Fibroblast of lung (primary cell): ENCODE measurements at regions not wholly inside any gene's neighbourhood (a gene's known extent, or its start where the extent isn't known, plus 50 kb on each side); places are given as distances from the start of the nearest gene placed in this dataset.
"Not testable (repeated sequence)": the region's sequence is repeated elsewhere in the genome, so short reads cannot be mapped to it uniquely, and the experiment has no call there.

Source experiments
- DNase-seq, 2 donors: peaks; one replicate each; pipeline versions ENCODE4 v3.0.0 to v3.0.0-alpha.2; 2010; ENCODE audit warnings: low read depth in 2 of 2
- H2AFZ ChIP-seq: 2 replicates; pipeline ENCODE4 v1.5.1; 2012; ENCODE audit warnings: low read length, control low read depth, inconsistent platforms
- H3K27ac ChIP-seq: 2 replicates; pipeline ENCODE4 v1.5.1; 2011; ENCODE audit warnings: low read length, control low read depth; ENCODE audit not compliant: insufficient read depth
- H3K27me3 ChIP-seq: 2 replicates; pipeline ENCODE4 v1.5.1; 2011; ENCODE audit warnings: mild to moderate bottlenecking, low read length; ENCODE audit not compliant: control insufficient read depth, insufficient read depth
- H3K36me3 ChIP-seq: 2 replicates; pipeline ENCODE4 v1.5.1; 2011; ENCODE audit warnings: low read length; ENCODE audit not compliant: control insufficient read depth, insufficient read depth
- H3K4me1 ChIP-seq: 2 replicates; pipeline ENCODE4 v1.5.1; 2011; ENCODE audit warnings: low read length; ENCODE audit not compliant: control insufficient read depth, insufficient read depth; ENCODE audit errors: extremely low read depth
- H3K4me2 ChIP-seq: 2 replicates; pipeline ENCODE4 v1.5.1; 2011; ENCODE audit warnings: low read length, control low read depth; ENCODE audit not compliant: insufficient read depth; ENCODE audit errors: extremely low read depth
- H3K4me3 ChIP-seq, 4 experiments: fragments of 200-600 bp in 1 of 4; sonication (generic) in 1 of 4; replicated peaks in 1 of 4; 2 replicates each; pipeline ENCODE4 v1.5.1; 2011 to 2016; ENCODE audit warnings: low read length in 4 of 4, low read depth in 3 of 4, mild to moderate bottlenecking in 3 of 4, control low read depth in 2 of 4, inconsistent platforms in 1 of 4, mixed read lengths in 1 of 4; ENCODE audit not compliant: insufficient read depth in 1 of 4; ENCODE audit errors: control extremely low read depth in 1 of 4
- H3K79me2 ChIP-seq: 2 replicates; pipeline ENCODE4 v1.5.1; 2012; ENCODE audit warnings: mild to moderate bottlenecking, low read length, inconsistent platforms; ENCODE audit not compliant: control insufficient read depth, insufficient read depth
- H3K9ac ChIP-seq: 2 replicates; pipeline ENCODE4 v1.5.1; 2011; ENCODE audit warnings: mild to moderate bottlenecking, low read length, control low read depth; ENCODE audit not compliant: insufficient read depth
- H3K9me3 ChIP-seq: 2 replicates; pipeline ENCODE4 v1.5.1; 2012; ENCODE audit warnings: low read depth, low read length; ENCODE audit not compliant: control insufficient read depth, insufficient read depth
- H4K20me1 ChIP-seq: 2 replicates; pipeline ENCODE4 v1.5.1; 2011; ENCODE audit warnings: low read length; ENCODE audit not compliant: control insufficient read depth, insufficient read depth; ENCODE audit errors: extremely low read depth
- EZH2 ChIP-seq: IDR thresholded peaks from 2 replicates; pipeline ENCODE4 v1.5.1; 2012; ENCODE audit warnings: low read length, control low read depth, mild to moderate bottlenecking; ENCODE audit errors: missing control alignments
- TF ChIP-seq, protein P1 (sequence below), 2 donors: IDR thresholded peaks in 1 of 2; conservative IDR thresholded peaks in 1 of 2; 1 replicate in 1 of 2; 2 replicates in 1 of 2; pipeline ENCODE4 v1.5.1; 2011 to 2012; ENCODE audit warnings: low read length in 2 of 2, control low read depth in 1 of 2, inconsistent platforms in 1 of 2, low read depth in 1 of 2, mild to moderate bottlenecking in 1 of 2

DNA sequence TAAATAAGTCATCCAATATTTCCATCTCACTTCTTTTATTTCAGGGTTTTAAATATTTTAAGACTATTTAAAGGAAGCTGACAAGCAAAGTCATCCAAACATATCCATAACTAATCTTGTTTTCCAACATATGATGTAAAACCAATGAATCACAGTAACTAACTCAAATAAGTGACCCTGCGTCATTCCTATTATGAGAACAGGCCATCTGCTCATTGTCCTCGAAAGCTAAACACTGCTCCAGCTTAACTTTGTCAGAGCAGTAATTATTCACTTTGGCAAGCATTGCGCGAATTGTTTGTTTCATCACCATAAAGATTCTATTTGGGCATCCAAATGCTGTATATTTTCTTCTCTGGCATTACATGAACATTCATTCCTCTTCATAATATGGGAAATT lies 99.1 kb downstream of the CAPZA3 start:
- H3K9me3 ChIP-seq = no peaks in the 10 kb centered on the region

GRCh38 chr12:18837505-18837904 lies 99.6 kb downstream of the CAPZA3 start:
- DNase-seq = peak in 1 of 2 donors; percentile 6
- no peak overlapping the region for H3K4me2 ChIP-seq
- no peak overlapping the region for H3K27ac ChIP-seq
- H3K36me3 ChIP-seq = no peaks in the 10 kb centered on the region
- H3K9me3 ChIP-seq = no peaks in the 10 kb centered on the region
- no peak overlapping the region for H3K4me3 ChIP-seq
- H3K9ac ChIP-seq = no peak overlapping the region
- TF ChIP-seq, protein P1, sequence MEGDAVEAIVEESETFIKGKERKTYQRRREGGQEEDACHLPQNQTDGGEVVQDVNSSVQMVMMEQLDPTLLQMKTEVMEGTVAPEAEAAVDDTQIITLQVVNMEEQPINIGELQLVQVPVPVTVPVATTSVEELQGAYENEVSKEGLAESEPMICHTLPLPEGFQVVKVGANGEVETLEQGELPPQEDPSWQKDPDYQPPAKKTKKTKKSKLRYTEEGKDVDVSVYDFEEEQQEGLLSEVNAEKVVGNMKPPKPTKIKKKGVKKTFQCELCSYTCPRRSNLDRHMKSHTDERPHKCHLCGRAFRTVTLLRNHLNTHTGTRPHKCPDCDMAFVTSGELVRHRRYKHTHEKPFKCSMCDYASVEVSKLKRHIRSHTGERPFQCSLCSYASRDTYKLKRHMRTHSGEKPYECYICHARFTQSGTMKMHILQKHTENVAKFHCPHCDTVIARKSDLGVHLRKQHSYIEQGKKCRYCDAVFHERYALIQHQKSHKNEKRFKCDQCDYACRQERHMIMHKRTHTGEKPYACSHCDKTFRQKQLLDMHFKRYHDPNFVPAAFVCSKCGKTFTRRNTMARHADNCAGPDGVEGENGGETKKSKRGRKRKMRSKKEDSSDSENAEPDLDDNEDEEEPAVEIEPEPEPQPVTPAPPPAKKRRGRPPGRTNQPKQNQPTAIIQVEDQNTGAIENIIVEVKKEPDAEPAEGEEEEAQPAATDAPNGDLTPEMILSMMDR (conservative IDR thresholded peaks at IDR 0.05 in 1 of 2, IDR thresholded peaks at IDR 0.05 in 1 of 2; ENCODE audit: low read depth in 1 of 2, low read length in 2 of 2) = no peak
- no peak for TF ChIP-seq EZH2
- no peaks in the 10 kb centered on the region for H3K27me3 ChIP-seq
- H3K79me2 ChIP-seq = no peaks in the 10 kb centered on the region
- H2AFZ ChIP-seq = no peak overlapping the region
- no peaks in the 10 kb centered on the region for H4K20me1 ChIP-seq
- H3K4me1 ChIP-seq = no peaks in the 10 kb centered on the region

More for the DNA sequence above, 99.1 kb downstream of the CAPZA3 start:
- Histone ChIP-seq H3K9ac (no peak overlapping the region), H2AFZ (no peak overlapping the region), H3K27me3 (no peaks in the 10 kb centered on the region), H3K4me2 (no peak overlapping the region), H3K36me3 (no peaks in the 10 kb centered on the region), H3K4me3 (no peak overlapping the region), H3K79me2 (no peaks in the 10 kb centered on the region), H3K27ac (no peak overlapping the region), H3K4me1 (no peaks in the 10 kb centered on the region), H4K20me1 (no peaks in the 10 kb centered on the region)
- DNase-seq = peak; percentile 20 to 87
- TF ChIP-seq, protein P1 (conservative IDR thresholded peaks at IDR 0.05 in 1 of 2, IDR thresholded peaks at IDR 0.05 in 1 of 2; ENCODE audit: low read depth in 1 of 2, low read length in 2 of 2) = no peak
- TF ChIP-seq EZH2 = no peak

GRCh38 chr12:18840997-18841396 lies 103.1 kb downstream of the CAPZA3 start:
- H3K27me3 ChIP-seq = not testable (repeated sequence)

More at GRCh38 chr12:18840997-18841396, 103.1 kb downstream of the CAPZA3 start:
- not testable (repeated sequence) for H3K9me3 ChIP-seq, H3K79me2 ChIP-seq, H3K4me3 ChIP-seq, H3K4me1 ChIP-seq, H3K36me3 ChIP-seq, DNase-seq, H3K27ac ChIP-seq, H4K20me1 ChIP-seq, H3K4me2 ChIP-seq, H2AFZ ChIP-seq, H3K9ac ChIP-seq
